ENCODE measurements at regions not wholly inside any gene's neighbourhood (a gene's known extent, or its start where the extent isn't known, plus 50 kb on each side); places are given as distances from the start of the nearest gene placed in this dataset.

GRCh38 chr9:30661925-30662324 lies 1722.5 kb upstream of the ACO1 start:
- Histone ChIP-seq H3K27ac (ENCODE audit: extremely low read length, insufficient read depth, low read length) (no peak overlapping the region), H3K4me2 (ENCODE audit: low read depth, low read length) (no peak overlapping the region), H3K4me3 (replicated peaks in 1 of 3; ENCODE audit: insufficient read depth in 1 of 3, low read depth in 2 of 3, low read length in 3 of 3) (no peak overlapping the region), H4K20me1 (ENCODE audit: insufficient read depth, low read length) (no peaks in the 10 kb centered on the region), H3K4me1 (ENCODE audit: insufficient read depth, low read length) (no peaks in the 10 kb centered on the region), H3K27me3 (ENCODE audit: control insufficient read depth in 1 of 2, insufficient read depth in 2 of 2, low read length in 2 of 2) (no peaks in the 10 kb centered on the region), H3K79me2 (ENCODE audit: insufficient read depth, low read length) (no peaks in the 10 kb centered on the region), H3K36me3 (replicated peaks in 1 of 2; ENCODE audit: control insufficient read depth in 1 of 2, insufficient read depth in 2 of 2, low read length in 2 of 2) (no peaks in the 10 kb centered on the region), H3K9ac (ENCODE audit: insufficient read depth, low read depth, low read length) (no peak overlapping the region), H2AFZ (ENCODE audit: low read length) (no peak overlapping the region), H3K9me3 (ENCODE audit: low read length) (no peaks in the 10 kb centered on the region)
- FAIRE-seq: no peak
- in situ Hi-C loops (cut with HindIII; ENCODE audit: extremely low pct_ligation_motif_present, low pct_unique_long_range_greater_than_20kb) (no loop called here), intact Hi-C loops (cut with micrococcal nuclease; ENCODE audit: unreplicated experiment) (no loop called here)
- WGBS (ENCODE audit: low lambda C conversion rate): 19% methylated on average over 5 of the region's 5 CpGs
- ChIA-PET POLR2A (no interaction called here), CTCF (ENCODE audit: low intra/inter-chr PET ratio, low total read pairs) (no interaction called here)
- BruUV-seq (replicated peaks): no TSS peak
- no peak for DNase-seq (ENCODE audit: low spot score)
- no peak for ATAC-seq
- TF ChIP-seq ZNF569 (CRISPR knock-in tag; IDR thresholded peaks at IDR 0.05; ENCODE audit: borderline replicate concordance) (no peak), ZNF24 (IDR thresholded peaks at IDR 0.05) (no peak), ETV5 (CRISPR knock-in tag; IDR thresholded peaks at IDR 0.05; ENCODE audit: borderline replicate concordance) (no peak), FOXK1 (CRISPR knock-in tag; IDR thresholded peaks at IDR 0.05; ENCODE audit: borderline replicate concordance, low read depth) (no peak), SNAI1 (CRISPR knock-in tag; IDR thresholded peaks at IDR 0.05; ENCODE audit: borderline replicate concordance) (no peak), MBD4 (IDR thresholded peaks at IDR 0.05; ENCODE audit: borderline replicate concordance, low read length) (no peak), TARDBP (CRISPR knock-in tag; IDR thresholded peaks at IDR 0.05) (no peak), TCF12 (IDR thresholded peaks at IDR 0.05) (no peak), TCF12 (CRISPR knock-in tag; IDR thresholded peaks at IDR 0.05) (no peak), CTCF (CRISPR knock-in tag; IDR thresholded peaks at IDR 0.05) (no peak), ZNF784 (CRISPR knock-in tag; IDR thresholded peaks at IDR 0.05; ENCODE audit: borderline replicate concordance) (no peak), ZNF773 (CRISPR knock-in tag; IDR thresholded peaks at IDR 0.05; ENCODE audit: borderline replicate concordance) (no peak), AFF4 (CRISPR knock-in tag; IDR thresholded peaks at IDR 0.05) (no peak), ZNF350 (CRISPR knock-in tag; IDR thresholded peaks at IDR 0.05; ENCODE audit: borderline replicate concordance, low read depth) (no peak), ELF4 (CRISPR knock-in tag; IDR thresholded peaks at IDR 0.05; ENCODE audit: borderline replicate concordance) (no peak), ZNF337 (CRISPR knock-in tag; IDR thresholded peaks at IDR 0.05; ENCODE audit: borderline replicate concordance, low read depth) (no peak), ZNF230 (CRISPR knock-in tag; IDR thresholded peaks at IDR 0.05) (no peak)
